Activated CD4-positive, CD25-positive, alpha-beta regulatory T cell treated with anti-CD3 and anti-CD28 coated beads, Interleukin-2, amount 50 U/mL, for 72 hours (primary cell): ENCODE measurements at regions not wholly inside any gene's neighbourhood (a gene's known extent, or its start where the extent isn't known, plus 50 kb on each side); places are given as distances from the start of the nearest gene placed in this dataset.

ENCODE experiments used
- DNase-seq: peaks from one replicate; pipeline ENCODE4 v3.0.0; 2021

GRCh38 chr16:5867250-5867649 is 769.7 kb upstream of the EEF2KMT start:
- no peak for DNase-seq

GRCh38 chr16:5865236-5865635 is 767.6 kb upstream of the EEF2KMT start:
- no peak for DNase-seq

GRCh38 chr16:5863071-5863606 is 765.5 kb upstream of the EEF2KMT start:
- no peak for DNase-seq

GRCh38 chr16:5862103-5862840 is 764.7 kb upstream of the EEF2KMT start:
- DNase-seq, result no peak

GRCh38 chr16:5861241-5861640 is 763.6 kb upstream of the EEF2KMT start:
- no peak for DNase-seq

- DNase-seq, result no peak
These were observed 760.6 kb upstream of the EEF2KMT start for GRCh38 chr16:5858180-5858579.

- no peak for DNase-seq
These were observed 756.4 kb upstream of the EEF2KMT start for GRCh38 chr16:5854027-5854426.

GRCh38 chr16:5852151-5852550 is 754.6 kb upstream of the EEF2KMT start:
- no peak for DNase-seq

GRCh38 chr16:5851393-5851982 is 753.9 kb upstream of the EEF2KMT start:
- DNase-seq, result no peak

- DNase-seq, result no peak
These were observed 753.2 kb upstream of the EEF2KMT start for GRCh38 chr16:5850632-5851392.

- DNase-seq, result no peak
These were observed 747.5 kb upstream of the EEF2KMT start for GRCh38 chr16:5845046-5845445.

- no peak for DNase-seq
These were observed 744.4 kb upstream of the EEF2KMT start for GRCh38 chr16:5841974-5842373.

- DNase-seq, result no peak
These were observed 741.1 kb upstream of the EEF2KMT start for GRCh38 chr16:5838725-5839124.

GRCh38 chr16:5838071-5838470 is 740.5 kb upstream of the EEF2KMT start:
- no peak for DNase-seq

GRCh38 chr16:5837007-5837670 is 739.5 kb upstream of the EEF2KMT start:
- DNase-seq, result no peak

GRCh38 chr16:5835876-5836275 is 738.3 kb upstream of the EEF2KMT start:
- DNase-seq, result no peak

- no peak for DNase-seq
These were observed 728.7 kb upstream of the EEF2KMT start for GRCh38 chr16:5826332-5826731.

GRCh38 chr16:5820472-5820871 is 722.9 kb upstream of the EEF2KMT start:
- DNase-seq, result no peak

GRCh38 chr16:5815570-5816237 is 718.1 kb upstream of the EEF2KMT start:
- no peak for DNase-seq

- no peak for DNase-seq
These were observed 703.8 kb upstream of the EEF2KMT start for GRCh38 chr16:5801396-5801795.

GRCh38 chr16:5793556-5793955 is 696.0 kb upstream of the EEF2KMT start:
- DNase-seq, result no peak

- no peak for DNase-seq
These were observed 693.5 kb upstream of the EEF2KMT start for GRCh38 chr16:5791011-5791657.
